BE2C (cell line): ENCODE measurements at regions not wholly inside any gene's neighbourhood (a gene's known extent, or its start where the extent isn't known, plus 50 kb on each side); places are given as distances from the start of the nearest gene placed in this dataset.

ENCODE experiments used
- DNase-seq: peaks from one replicate; pipeline ENCODE4 v3.0.0-alpha.2; 2020
- H3K27me3 ChIP-seq: fragments of 250-450 bp; sonication (Bioruptor Pico); 2 replicates; pipeline ENCODE4 v1.5.1; 2020; ENCODE audit warnings: mild to moderate bottlenecking
- H3K36me3 ChIP-seq: fragments of 250-450 bp; sonication (Bioruptor Pico); 2 replicates; pipeline ENCODE4 v1.5.1; 2020; ENCODE audit warnings: mild to moderate bottlenecking
- H3K4me1 ChIP-seq: fragments of 250-450 bp; sonication (Bioruptor Pico); 2 replicates; pipeline ENCODE4 v1.5.1; 2020
- H3K4me3 ChIP-seq: 2 replicates; pipeline ENCODE4 v1.5.1; 2011; ENCODE audit warnings: low read depth, low read length
- H3K9me3 ChIP-seq: fragments of 250-450 bp; sonication (Bioruptor Pico); 2 replicates; pipeline ENCODE4 v1.5.1; 2020
- TF ChIP-seq, protein P1 (sequence below): IDR thresholded peaks from 2 replicates; pipeline ENCODE4 v1.5.1; 2012; ENCODE audit warnings: mild to moderate bottlenecking, low read depth, low read length

DNA sequence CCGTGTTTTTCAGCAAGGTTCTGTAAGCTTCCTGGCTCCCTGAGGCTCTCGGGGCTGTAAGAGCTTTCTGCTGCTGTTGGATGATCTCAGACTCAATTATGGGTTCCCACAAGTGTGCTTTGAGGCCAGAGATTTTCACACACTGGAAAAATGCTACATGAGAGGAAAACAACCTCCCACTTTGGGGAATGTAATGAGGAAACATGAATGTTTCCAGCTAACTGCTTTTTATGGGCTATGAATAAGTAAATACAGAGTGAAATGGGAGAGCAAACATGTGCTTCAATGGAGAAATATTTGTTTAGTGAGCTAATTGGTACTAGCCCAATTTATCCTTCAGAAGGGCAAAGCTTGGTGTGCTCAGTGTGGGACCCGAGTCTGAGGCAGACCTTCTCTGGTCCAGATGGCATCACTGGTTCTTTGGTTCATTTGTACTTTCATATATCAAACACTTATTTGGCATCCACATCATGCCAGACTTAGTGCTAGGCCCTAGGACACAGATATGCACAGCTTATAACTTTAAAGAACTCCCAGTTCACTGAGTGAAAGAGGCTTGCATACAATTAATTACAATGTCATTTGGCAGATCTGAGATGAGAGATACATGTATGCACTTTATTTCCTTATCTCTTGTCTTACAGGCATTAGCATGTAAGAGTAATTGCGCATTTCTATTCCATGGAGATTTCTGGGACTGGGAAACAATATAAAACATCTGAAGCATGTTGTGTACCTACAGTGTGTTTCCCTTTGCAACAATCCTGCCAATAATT is 248.8 kb downstream of the RDH14 start:
- DNase-seq = no peak
- Histone ChIP-seq H3K4me1 (no peaks in the 10 kb centered on the region), H3K9me3 (no peaks in the 10 kb centered on the region), H3K36me3 (no peaks in the 10 kb centered on the region), H3K4me3 (no peak overlapping the region), H3K27me3 (no peaks in the 10 kb centered on the region)
- TF ChIP-seq, protein P1, sequence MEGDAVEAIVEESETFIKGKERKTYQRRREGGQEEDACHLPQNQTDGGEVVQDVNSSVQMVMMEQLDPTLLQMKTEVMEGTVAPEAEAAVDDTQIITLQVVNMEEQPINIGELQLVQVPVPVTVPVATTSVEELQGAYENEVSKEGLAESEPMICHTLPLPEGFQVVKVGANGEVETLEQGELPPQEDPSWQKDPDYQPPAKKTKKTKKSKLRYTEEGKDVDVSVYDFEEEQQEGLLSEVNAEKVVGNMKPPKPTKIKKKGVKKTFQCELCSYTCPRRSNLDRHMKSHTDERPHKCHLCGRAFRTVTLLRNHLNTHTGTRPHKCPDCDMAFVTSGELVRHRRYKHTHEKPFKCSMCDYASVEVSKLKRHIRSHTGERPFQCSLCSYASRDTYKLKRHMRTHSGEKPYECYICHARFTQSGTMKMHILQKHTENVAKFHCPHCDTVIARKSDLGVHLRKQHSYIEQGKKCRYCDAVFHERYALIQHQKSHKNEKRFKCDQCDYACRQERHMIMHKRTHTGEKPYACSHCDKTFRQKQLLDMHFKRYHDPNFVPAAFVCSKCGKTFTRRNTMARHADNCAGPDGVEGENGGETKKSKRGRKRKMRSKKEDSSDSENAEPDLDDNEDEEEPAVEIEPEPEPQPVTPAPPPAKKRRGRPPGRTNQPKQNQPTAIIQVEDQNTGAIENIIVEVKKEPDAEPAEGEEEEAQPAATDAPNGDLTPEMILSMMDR = no peak

DNA sequence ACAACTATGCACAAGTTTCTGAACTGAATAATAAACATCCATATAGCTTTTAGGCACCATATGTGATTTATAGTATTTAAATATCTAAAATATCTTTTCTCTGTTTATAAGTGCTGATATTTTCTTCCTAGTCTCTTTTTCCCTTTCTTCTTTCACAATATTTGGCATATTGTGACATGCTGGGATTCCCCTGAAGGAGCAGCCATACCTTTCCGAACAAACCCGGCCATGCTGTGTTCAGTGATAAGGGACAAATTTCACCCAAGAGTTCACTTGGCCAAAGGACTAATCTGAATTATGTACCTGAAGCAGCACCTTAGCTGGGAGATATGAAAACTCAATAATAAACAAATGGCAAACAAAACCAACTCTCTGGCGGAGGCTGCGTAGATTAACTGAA is 250.8 kb downstream of the RDH14 start:
- TF ChIP-seq, protein P1 = no peak
- Histone ChIP-seq H3K9me3 (no peaks in the 10 kb centered on the region), H3K4me1 (no peaks in the 10 kb centered on the region), H3K36me3 (no peaks in the 10 kb centered on the region), H3K27me3 (no peaks in the 10 kb centered on the region), H3K4me3 (no peak overlapping the region)
- no peak for DNase-seq

DNA sequence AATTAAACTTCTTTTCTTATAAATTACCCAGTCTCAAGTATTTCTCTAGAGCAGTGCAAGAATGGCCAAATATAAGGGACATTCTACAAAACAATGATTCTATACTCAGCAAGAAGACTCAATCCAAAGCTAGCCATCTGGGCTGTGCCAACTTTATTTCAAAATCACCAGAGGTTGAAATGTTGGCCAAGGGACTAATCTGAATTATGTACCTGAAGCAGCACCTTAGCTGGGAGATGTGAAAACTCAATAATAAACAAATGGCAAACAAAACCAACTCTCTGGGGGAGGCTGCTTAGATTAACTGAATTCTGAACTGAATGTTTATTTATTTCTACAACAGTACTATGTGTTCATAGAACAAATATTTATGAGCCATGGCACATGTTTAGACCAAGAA is 251.3 kb downstream of the RDH14 start:
- no peaks in the 10 kb centered on the region for H3K9me3 ChIP-seq
- H3K36me3 ChIP-seq = no peaks in the 10 kb centered on the region
- no peaks in the 10 kb centered on the region for H3K27me3 ChIP-seq
- no peaks in the 10 kb centered on the region for H3K4me1 ChIP-seq
- TF ChIP-seq, protein P1 = no peak
- DNase-seq = no peak
- H3K4me3 ChIP-seq = no peak overlapping the region

DNA sequence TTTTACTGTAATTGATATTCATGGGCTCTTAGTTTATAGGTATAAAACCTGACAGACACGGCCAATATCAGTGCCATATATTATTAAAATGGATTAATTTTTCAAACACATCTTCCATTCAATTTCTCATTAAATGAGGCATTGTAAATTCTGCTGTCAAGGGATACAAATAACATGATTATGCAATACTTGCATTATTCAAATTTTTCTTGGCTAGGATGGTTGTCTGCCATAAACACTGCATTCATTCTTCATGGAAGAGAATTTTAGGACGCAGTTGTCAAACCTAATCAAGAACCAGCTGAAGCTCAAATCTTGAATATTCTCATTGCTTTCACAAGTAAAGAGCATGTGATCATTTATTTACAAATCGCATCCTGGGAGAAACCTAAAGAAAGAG is 255.6 kb downstream of the RDH14 start:
- DNase-seq = no peak
- H3K4me3 ChIP-seq = no peak overlapping the region
- H3K9me3 ChIP-seq = no peaks in the 10 kb centered on the region
- no peaks in the 10 kb centered on the region; the same call in 1 of the 2 replicates for H3K27me3 ChIP-seq
- TF ChIP-seq, protein P1 = no peak
- no peaks in the 10 kb centered on the region for H3K4me1 ChIP-seq
- H3K36me3 ChIP-seq = no peaks in the 10 kb centered on the region

DNA sequence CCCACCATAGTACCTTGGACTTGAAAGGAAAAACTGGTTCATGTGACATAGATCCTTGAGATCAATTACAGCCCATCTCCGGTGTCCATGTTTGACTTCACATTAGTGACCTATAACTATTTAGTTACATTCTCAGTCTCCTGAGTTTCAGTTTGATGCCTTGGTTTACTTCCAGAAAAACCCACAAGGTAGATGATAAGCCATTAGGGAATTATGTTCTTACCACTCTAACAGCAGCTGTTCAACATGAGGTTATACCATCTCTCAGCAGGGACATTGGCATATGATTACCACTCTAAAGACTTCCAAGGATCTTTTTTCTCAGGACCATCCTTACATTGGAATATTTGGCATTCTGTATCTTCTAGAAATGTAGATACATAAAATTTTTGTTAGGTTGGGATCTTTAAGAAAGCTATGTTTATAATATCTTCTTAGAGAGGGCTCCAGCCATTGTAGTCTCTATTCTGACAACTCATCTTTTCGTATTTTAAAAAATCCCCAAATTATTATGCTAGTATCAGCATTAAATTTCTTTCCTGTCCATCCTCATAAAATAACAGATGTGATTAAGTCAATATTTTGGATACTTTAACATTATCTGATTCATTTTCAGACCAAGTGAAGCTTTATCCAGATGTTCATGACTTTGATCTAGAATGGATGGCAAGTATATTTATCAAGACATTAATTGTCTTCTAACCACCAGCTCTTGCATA is 258.9 kb downstream of the RDH14 start:
- Histone ChIP-seq H3K4me3 (no peak overlapping the region), H3K27me3 (no peaks in the 10 kb centered on the region; the same call in 1 of the 2 replicates), H3K36me3 (no peaks in the 10 kb centered on the region), H3K4me1 (no peaks in the 10 kb centered on the region), H3K9me3 (no peaks in the 10 kb centered on the region)
- DNase-seq = no peak
- TF ChIP-seq, protein P1 = no peak
